SK-N-SH (cell line): ENCODE measurements at regions not wholly inside any gene's neighbourhood (a gene's known extent, or its start where the extent isn't known, plus 50 kb on each side); places are given as distances from the start of the nearest gene placed in this dataset.

Source experiments
- CTCF ChIA-PET: fragments of 300-600, 350-600 bp; formaldehyde crosslinking; extraction: SDS; loops from one replicate; lab custom pipeline; 2021; lab: Yijun Ruan, JAX
- POLR2A ChIA-PET: fragments of 350-600 bp; sonication (Branson Sonifier 250); formaldehyde crosslinking; extraction: SDS; loops from one replicate; lab custom pipeline; 2020; ENCODE audit warnings: antibody characterized with exemption, inconsistent platforms; lab: Yijun Ruan, JAX
- DNase-seq: peaks from one replicate; pipeline ENCODE4 v3.0.0; 2012
- H2AFZ ChIP-seq: fragments of 200-600 bp; sonication (generic); 2 replicates; pipeline ENCODE4 v1.8.1; 2016; ENCODE audit warnings: antibody characterized with exemption, mild to moderate bottlenecking, low read depth
- H3F3A ChIP-seq: fragments of 200-600 bp; sonication (generic); replicated peaks from 2 replicates; pipeline ENCODE3; 2016; ENCODE audit warnings: antibody characterized with exemption, mild to moderate bottlenecking; ENCODE audit not compliant: insufficient read depth
- H3K27ac ChIP-seq, 2 experiments: fragments of 200-500 bp in 1 of 2; fragments of 200-600 bp in 1 of 2; sonication (Bioruptor generic) in 1 of 2; sonication (generic), shearing (Covaris generic) in 1 of 2; 2 replicates each; pipeline versions ENCODE4 v1.5.1 to v1.6.1; 2014 to 2016; ENCODE audit warnings: low read depth in 2 of 2, inconsistent platforms in 1 of 2, low read length in 1 of 2, mild to moderate bottlenecking in 1 of 2, mixed read lengths in 1 of 2
- H3K27me3 ChIP-seq: fragments of 200-600 bp; sonication (generic), shearing (Covaris generic); 2 replicates; pipeline ENCODE4 v1.6.1; 2016; ENCODE audit warnings: mixed run types; ENCODE audit not compliant: insufficient read depth
- H3K36me3 ChIP-seq, 2 experiments: fragments of 200-500 bp in 1 of 2; fragments of 200-600 bp in 1 of 2; sonication (Bioruptor generic) in 1 of 2; sonication (generic) in 1 of 2; replicated peaks in 1 of 2; 2 replicates each; pipeline versions ENCODE3 to v1.5.1; 2014 to 2016; ENCODE audit warnings: low read length in 1 of 2, mild to moderate bottlenecking in 1 of 2; ENCODE audit not compliant: insufficient read depth in 2 of 2, control insufficient read depth in 1 of 2
- H3K4me1 ChIP-seq, 2 experiments: fragments of 200-500 bp in 1 of 2; fragments of 200-600 bp in 1 of 2; sonication (Bioruptor generic) in 1 of 2; sonication (generic), shearing (Covaris generic) in 1 of 2; 2 replicates each; pipeline versions ENCODE4 v1.5.1 to v1.6.1; 2014 to 2016; ENCODE audit warnings: low read depth in 1 of 2, low read length in 1 of 2, mixed run types in 1 of 2; ENCODE audit not compliant: insufficient read depth in 2 of 2, control insufficient read depth in 1 of 2
- H3K4me2 ChIP-seq: fragments of 200-600 bp; sonication (generic), shearing (Covaris generic); 2 replicates; pipeline ENCODE4 v1.6.1; 2017; ENCODE audit warnings: mixed run types
- H3K4me3 ChIP-seq, 2 experiments: fragments of 200-500 bp in 1 of 2; fragments of 200-600 bp in 1 of 2; sonication (Bioruptor generic) in 1 of 2; sonication (generic), shearing (Covaris generic) in 1 of 2; 2 replicates each; pipeline versions ENCODE4 v1.5.1 to v1.8.1; 2014 to 2016; ENCODE audit warnings: low read depth in 2 of 2, inconsistent platforms in 1 of 2, low read length in 1 of 2, mild to moderate bottlenecking in 1 of 2, mixed read lengths in 1 of 2, moderate library complexity in 1 of 2
- H3K79me2 ChIP-seq: fragments of 200-600 bp; sonication (generic); 2 replicates; pipeline ENCODE4 v1.8.1; 2017; ENCODE audit warnings: mild to moderate bottlenecking; ENCODE audit not compliant: insufficient read depth
- H3K9ac ChIP-seq: fragments of 200-600 bp; sonication (generic); 2 replicates; pipeline ENCODE4 v1.6.1; 2017; ENCODE audit warnings: mixed run types
- H3K9me2 ChIP-seq: fragments of 200-600 bp; sonication (generic); 2 replicates; pipeline ENCODE4 v1.6.1; 2017; ENCODE audit warnings: mixed run types
- H3K9me3 ChIP-seq: fragments of 200-600 bp; sonication (generic); 2 replicates; pipeline ENCODE4 v1.6.1; 2017; ENCODE audit warnings: mixed run types, mild to moderate bottlenecking, moderate library complexity
- H4K20me1 ChIP-seq: fragments of 200-600 bp; sonication (generic); 2 replicates; pipeline ENCODE4 v1.6.1; 2017; ENCODE audit warnings: mild to moderate bottlenecking, mixed run types; ENCODE audit not compliant: insufficient read depth
- CTCF ChIP-seq: fragments of 200-600 bp; sonication (generic); IDR thresholded peaks from 2 replicates; pipeline ENCODE4 v1.6.1; 2017; ENCODE audit warnings: antibody characterized with exemption, mild to moderate bottlenecking, moderate library complexity
- ELF1 ChIP-seq: IDR thresholded peaks from 2 replicates; pipeline ENCODE4 v1.4.0; 2012
- EP300 ChIP-seq, 2 experiments: IDR thresholded peaks; 2 replicates each; pipeline versions ENCODE4 v1.4.0 to v1.6.1; 2012; ENCODE audit warnings: borderline replicate concordance in 1 of 2, low read depth in 1 of 2, low read length in 1 of 2
- FOSL2 ChIP-seq: IDR thresholded peaks from 2 replicates; pipeline ENCODE4 v1.4.0; 2012; ENCODE audit warnings: low read depth, mild to moderate bottlenecking, moderate library complexity, borderline replicate concordance
- FOXM1 ChIP-seq: IDR thresholded peaks from 2 replicates; pipeline ENCODE4 v1.4.0; 2012; ENCODE audit warnings: low read depth, mild to moderate bottlenecking
- GABPA ChIP-seq: IDR thresholded peaks from 2 replicates; pipeline ENCODE4 v1.4.0; 2012; ENCODE audit warnings: low read depth, mild to moderate bottlenecking
- PBX3 ChIP-seq: IDR thresholded peaks from 2 replicates; pipeline ENCODE4; 2012
- REST ChIP-seq: IDR thresholded peaks from 2 replicates; pipeline ENCODE4 v1.6.1; 2012; ENCODE audit warnings: mild to moderate bottlenecking, low read depth, low read length, moderate library complexity
- RFX5 ChIP-seq: IDR thresholded peaks from 2 replicates; pipeline ENCODE4 v1.6.1; 2012; ENCODE audit warnings: mild to moderate bottlenecking, improper control_type of control experiment, low read length
- SIN3A ChIP-seq: IDR thresholded peaks from 2 replicates; pipeline ENCODE4 v1.6.1; 2012; ENCODE audit warnings: low read depth, mild to moderate bottlenecking, low read length, moderate library complexity, borderline replicate concordance
- SMC3 ChIP-seq: IDR thresholded peaks from 2 replicates; pipeline ENCODE4 v1.6.1; 2012; ENCODE audit warnings: low read depth, low read length, improper control_type of control experiment
- TAF1 ChIP-seq: IDR thresholded peaks from 2 replicates; pipeline ENCODE4 v1.6.1; 2012; ENCODE audit warnings: low read depth, mild to moderate bottlenecking, low read length, moderate library complexity, borderline replicate concordance
- TCF12 ChIP-seq: IDR thresholded peaks from 2 replicates; pipeline ENCODE4 v1.4.0; 2012
- TEAD4 ChIP-seq: IDR thresholded peaks from 2 replicates; pipeline ENCODE4 v1.4.0; 2012; ENCODE audit warnings: mild to moderate bottlenecking, borderline replicate concordance; ENCODE audit not compliant: insufficient read depth
- USF1 ChIP-seq: IDR thresholded peaks from 2 replicates; pipeline ENCODE4 v1.4.0; 2012; ENCODE audit warnings: low read depth, borderline replicate concordance
- WGBS: methylation state at CpG from one replicate; pipeline ENCODE4 v1.1.6; 2017; ENCODE audit warnings: low lambda C conversion rate; 5-methylcytosine and 5-hydroxymethylcytosine counted together

GRCh38 chr4:125060376-125060775 is 254.4 kb upstream of the FAT4 start:
- Histone ChIP-seq H3K27me3 (no peaks in the 10 kb centered on the region), H3K9me2 (no peaks in the 10 kb centered on the region; the same call in 1 of the 2 replicates), H2AFZ (no peak overlapping the region), H3K9ac (no peak overlapping the region), H4K20me1 (no peaks in the 10 kb centered on the region), H3F3A (no peaks in the 10 kb centered on the region), H3K4me1 (no peaks in the 10 kb centered on the region), H3K9me3 (no peaks in the 10 kb centered on the region), H3K4me3 (no peak overlapping the region), H3K27ac (no peak overlapping the region), H3K79me2 (no peaks in the 10 kb centered on the region), H3K4me2 (no peak overlapping the region), H3K36me3 (no peaks in the 10 kb centered on the region)
- 64% methylated on average over 2 of the region's 2 CpGs for WGBS
- no peak for DNase-seq
- POLR2A ChIA-PET = no interaction called here
- CTCF ChIA-PET = no interaction called here
- TF ChIP-seq SMC3 = no peak
- TF ChIP-seq FOXM1 = no peak
- TF ChIP-seq TEAD4 = no peak
- no peak for TF ChIP-seq REST

- 74% methylated on average over 1 of the region's 1 CpG for WGBS
- no peaks in the 10 kb centered on the region; the same call in 1 of the 2 replicates for H3K9me3 ChIP-seq
- no peak overlapping the region for H2AFZ ChIP-seq
- no peaks in the 10 kb centered on the region for H3F3A ChIP-seq
- no peaks in the 10 kb centered on the region for H3K36me3 ChIP-seq
- ChIA-PET CTCF (no interaction called here), POLR2A (no interaction called here)
- no peak overlapping the region for H3K9ac ChIP-seq
- no peak for DNase-seq
- H3K27me3 ChIP-seq = no peaks in the 10 kb centered on the region
- no peaks in the 10 kb centered on the region for H3K79me2 ChIP-seq
- no peaks in the 10 kb centered on the region; a peak in 1 of 4 replicates for H3K4me1 ChIP-seq
- H4K20me1 ChIP-seq = no peaks in the 10 kb centered on the region
- TF ChIP-seq EP300 (IDR thresholded peaks at IDR 0.05; ENCODE audit: borderline replicate concordance in 1 of 2, low read depth in 1 of 2, low read length in 1 of 2) = no peak
- TF ChIP-seq FOSL2 = no peak
- TF ChIP-seq, all 33 proteins: peak for 0
- Histone ChIP-seq H3K9me2 (no peaks in the 10 kb centered on the region), H3K4me2 (no peak overlapping the region), H3K27ac (no peak overlapping the region), H3K4me3 (no peak overlapping the region)
These were observed 265.0 kb upstream of the FAT4 start for GRCh38 chr4:125049711-125050110.

- H3K79me2 ChIP-seq = no peaks in the 10 kb centered on the region
- no peak for DNase-seq
- ChIA-PET POLR2A (no interaction called here), CTCF (no interaction called here)
- no peak overlapping the region for H3K9ac ChIP-seq
- H2AFZ ChIP-seq = no peak overlapping the region
- H3K9me3 ChIP-seq = no peaks in the 10 kb centered on the region; the same call in 1 of the 2 replicates
- H3K27ac ChIP-seq = no peak overlapping the region; a peak in 1 of 4 replicates
- no peak overlapping the region for H3K4me2 ChIP-seq
- H3F3A ChIP-seq = no peaks in the 10 kb centered on the region
- H3K4me1 ChIP-seq = no peaks in the 10 kb centered on the region; a peak in 2 of 4 replicates
- no peaks in the 10 kb centered on the region for H3K36me3 ChIP-seq
- no peaks in the 10 kb centered on the region for H4K20me1 ChIP-seq
- H3K9me2 ChIP-seq = no peaks in the 10 kb centered on the region
- no peaks in the 10 kb centered on the region for H3K27me3 ChIP-seq
- H3K4me3 ChIP-seq = no peak overlapping the region
- no peak for TF ChIP-seq TCF12
- no peak for TF ChIP-seq SMC3
- no peak for TF ChIP-seq PBX3
- no peak for TF ChIP-seq SIN3A
- no peak for TF ChIP-seq TAF1
- TF ChIP-seq USF1 = no peak
- TF ChIP-seq EP300 (IDR thresholded peaks at IDR 0.05; ENCODE audit: borderline replicate concordance in 1 of 2, low read depth in 1 of 2, low read length in 1 of 2) = no peak
- TF ChIP-seq ELF1 = no peak
- TF ChIP-seq GABPA = no peak
- TF ChIP-seq FOXM1 = no peak
- TF ChIP-seq RFX5 = no peak
- no peak for TF ChIP-seq CTCF
- TF ChIP-seq TEAD4 = no peak
These were observed 269.4 kb upstream of the FAT4 start for GRCh38 chr4:125045311-125045710.
